ACHN (cell line): ENCODE measurements at regions not wholly inside any gene's neighbourhood (a gene's known extent, or its start where the extent isn't known, plus 50 kb on each side); places are given as distances from the start of the nearest gene placed in this dataset.

Source experiments
- DNase-seq: peaks from one replicate; pipeline ENCODE4 v3.0.0-alpha.2; 2015
- in situ Hi-C: cut with HindIII; loops from 2 replicates; pipeline ENCODE4 v1.10.0; 2017; ENCODE audit warnings: low sequenced_read_pairs, low pct_ligation_motif_present, low pct_unique_long_range_greater_than_20kb

DNA sequence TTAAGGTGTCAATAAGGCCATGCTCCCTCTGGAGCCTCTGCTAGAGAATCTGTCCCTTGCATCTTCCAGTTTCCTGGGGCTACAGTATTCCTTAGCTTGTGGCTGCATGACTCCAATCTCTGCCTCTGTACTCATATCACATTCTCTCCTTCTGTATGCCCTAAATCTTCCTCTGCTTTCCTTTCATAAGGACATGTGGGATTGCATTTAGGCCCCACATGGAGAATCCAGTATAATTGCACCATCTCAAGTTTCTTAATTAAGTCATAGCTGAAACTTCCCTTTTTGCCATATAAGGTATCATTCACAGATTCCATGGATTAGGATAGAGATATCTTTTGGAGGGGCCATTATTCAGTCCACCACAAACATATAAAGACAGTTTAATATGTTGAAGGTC lies 409.8 kb upstream of the TMCO5A start:
- in situ Hi-C loops, result no loop called here
- no peak for DNase-seq

DNA sequence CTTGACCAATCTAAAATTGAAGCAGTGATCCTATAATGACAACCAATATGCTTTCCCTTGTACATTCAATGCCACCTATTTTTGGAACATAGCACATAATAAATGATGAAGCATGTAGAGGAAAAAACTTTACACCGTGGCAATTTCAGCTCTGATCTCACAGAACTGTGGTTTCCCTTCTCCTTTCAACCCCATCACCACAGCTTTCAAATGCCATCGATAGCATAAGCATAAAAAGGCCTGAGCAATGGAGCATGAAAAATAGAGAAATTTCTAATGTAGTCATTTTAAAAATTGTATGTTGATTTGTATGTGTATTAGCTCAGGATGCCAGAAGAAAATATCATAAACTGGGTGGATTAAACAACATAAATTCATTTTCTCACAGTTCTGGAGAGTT lies 406.0 kb upstream of the TMCO5A start:
- in situ Hi-C loops, result no loop called here
- no peak for DNase-seq

DNA sequence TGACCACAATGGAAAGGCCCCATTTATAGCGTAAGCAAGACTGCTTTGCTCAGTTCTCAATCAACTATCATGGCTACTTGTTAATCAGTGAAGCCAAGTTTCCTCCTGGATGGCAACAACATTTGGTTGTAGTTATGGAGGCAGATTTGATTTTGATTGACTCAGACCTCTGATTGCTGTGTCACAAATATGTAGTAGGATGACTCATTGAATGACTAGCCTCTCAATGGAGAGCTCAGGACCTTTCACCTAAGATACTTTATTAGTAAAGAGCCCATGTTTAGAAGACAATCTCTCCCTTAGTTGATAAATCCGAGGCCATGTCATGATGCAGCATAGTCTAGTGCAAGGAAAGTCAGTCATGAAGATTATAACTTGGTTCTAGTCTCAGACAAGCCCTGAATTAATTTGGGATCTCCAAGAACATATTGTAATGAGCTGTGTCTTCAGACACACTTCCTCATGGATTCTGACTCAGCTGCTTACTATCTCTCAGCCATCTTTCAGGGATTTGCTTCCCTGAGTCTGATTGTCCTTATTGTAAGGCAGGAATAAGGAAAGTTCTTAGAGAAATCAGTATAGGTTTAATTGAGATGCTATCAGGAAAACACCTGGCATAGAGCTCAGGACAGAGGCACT lies 397.4 kb upstream of the TMCO5A start:
- DNase-seq, result no peak
- in situ Hi-C loops, result no loop called here

DNA sequence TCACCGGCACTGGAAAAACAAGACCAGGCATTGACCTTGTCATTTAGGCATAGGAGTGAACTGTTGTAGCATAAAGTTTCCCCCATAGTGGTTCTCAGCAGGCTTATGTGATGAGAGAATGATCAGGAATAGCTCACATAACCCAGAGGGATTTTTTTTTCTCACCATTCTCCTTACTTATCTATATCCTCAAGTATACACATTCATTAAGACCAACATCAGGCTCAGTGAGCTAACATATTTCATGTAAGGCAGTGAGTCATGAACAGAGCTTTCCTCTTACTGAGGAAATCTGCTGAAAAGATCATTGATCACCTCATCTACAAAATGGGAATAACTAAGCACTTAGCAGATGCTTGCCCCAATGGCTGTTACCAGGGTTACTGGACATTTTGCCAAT lies 396.6 kb upstream of the TMCO5A start:
- in situ Hi-C loops, result no loop called here
- DNase-seq, result no peak

DNA sequence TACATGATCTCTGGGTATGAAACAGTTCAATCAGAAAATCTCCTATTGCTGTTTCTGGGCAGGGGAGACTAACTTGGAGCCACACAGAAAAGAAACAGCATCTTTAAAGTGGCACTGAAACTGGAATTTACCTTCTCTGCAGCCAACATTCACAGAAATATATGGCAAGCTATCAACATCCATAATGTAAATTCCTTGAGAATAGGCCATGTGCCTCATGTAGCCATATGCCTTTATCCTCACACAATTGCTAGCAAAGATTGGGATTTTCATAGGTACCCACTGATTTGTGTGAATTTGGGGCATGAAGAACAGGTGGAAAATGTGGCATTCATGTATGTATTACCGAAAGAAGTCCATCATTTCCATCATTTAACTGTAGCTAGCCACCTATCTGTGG lies 386.3 kb upstream of the TMCO5A start:
- in situ Hi-C loops, result no loop called here
- no peak for DNase-seq

DNA sequence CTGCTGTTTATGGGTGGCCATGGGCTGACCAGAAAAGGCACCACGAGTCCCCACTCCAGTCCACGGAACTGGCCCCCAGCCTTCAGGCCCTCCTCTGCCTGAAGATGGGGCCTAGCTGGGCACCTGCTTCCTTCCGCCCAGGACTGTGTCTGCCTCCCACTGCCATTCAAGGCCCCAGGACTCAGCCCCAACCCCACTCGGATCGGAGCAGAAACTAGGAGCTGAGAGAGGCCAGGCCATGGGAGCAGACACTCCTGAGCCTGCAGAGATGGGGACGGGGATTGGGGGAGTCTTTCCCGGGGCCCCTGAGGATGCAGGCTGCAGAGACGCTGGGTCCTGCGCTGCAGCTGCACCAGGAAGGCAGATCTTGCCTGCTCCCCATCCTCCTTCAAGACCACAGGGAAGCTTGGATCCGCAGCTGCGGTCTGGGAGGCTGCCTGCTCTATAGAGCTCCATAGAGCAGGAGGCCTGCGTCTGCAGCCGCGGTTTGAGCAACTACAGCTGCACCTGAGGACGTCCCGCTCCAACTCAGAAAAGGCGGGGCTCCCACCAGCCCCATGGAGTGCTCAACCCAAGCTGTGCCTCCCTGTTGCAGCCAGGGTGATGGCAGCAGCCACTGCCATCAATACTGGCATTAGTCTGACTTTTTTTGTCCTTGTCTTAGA lies 383.9 kb upstream of the TMCO5A start:
- in situ Hi-C loops, result no loop called here
- no peak for DNase-seq

DNA sequence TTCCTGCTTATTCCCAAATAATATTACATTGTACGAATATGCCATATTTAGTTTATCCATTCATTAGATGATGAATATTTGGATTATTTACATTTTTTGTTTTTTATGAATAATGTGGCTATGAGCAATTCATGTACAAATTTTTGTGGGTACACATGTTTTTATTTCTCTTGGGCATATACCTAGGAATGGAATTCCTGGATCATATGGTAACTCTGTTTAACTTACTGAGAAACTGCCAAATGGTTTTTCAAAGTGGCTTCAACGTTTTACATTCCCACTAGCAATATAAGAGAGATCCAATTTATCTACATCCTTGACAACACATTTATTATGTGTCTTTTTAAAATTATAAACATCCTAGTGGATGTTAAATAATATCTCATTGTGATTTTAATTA lies 362.0 kb upstream of the TMCO5A start:
- no peak for DNase-seq
- in situ Hi-C loops, result no loop called here

DNA sequence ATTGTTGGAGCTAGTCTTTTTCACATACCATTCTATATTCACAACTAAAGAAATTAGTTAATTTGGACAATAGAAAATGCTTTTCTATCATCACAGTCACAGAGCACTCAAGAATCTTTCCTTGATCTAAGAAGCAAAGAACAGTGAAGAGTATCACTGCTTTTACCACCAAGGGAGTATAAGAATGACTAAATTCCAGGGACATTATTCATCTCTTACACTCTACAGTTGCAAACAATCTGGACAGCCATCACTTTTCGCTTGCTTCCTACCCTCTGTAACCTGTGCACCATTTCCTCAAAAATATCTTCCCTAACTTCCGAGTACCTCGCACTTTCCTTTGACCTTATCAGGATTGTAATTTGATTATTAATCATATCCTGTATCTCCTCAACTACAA lies 359.5 kb upstream of the TMCO5A start:
- in situ Hi-C loops, result no loop called here
- DNase-seq, result no peak

DNA sequence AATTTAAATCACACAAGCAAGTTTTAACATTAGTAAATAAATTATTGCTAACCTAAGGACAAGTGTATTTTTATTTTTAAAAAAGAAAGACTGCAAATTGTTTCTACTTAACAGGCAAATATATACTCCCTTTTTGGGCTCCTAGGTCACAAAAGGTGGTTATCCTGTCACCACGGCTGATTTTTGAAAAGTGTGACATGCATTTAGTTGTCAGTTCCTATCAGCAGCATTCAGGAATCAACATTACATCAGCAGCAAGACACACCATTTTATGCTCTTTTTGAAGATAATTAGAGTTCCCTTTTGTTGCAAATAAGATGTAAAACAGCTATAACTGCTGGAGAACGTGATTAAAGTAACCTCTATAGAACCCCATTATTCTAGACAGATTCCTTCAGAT lies 357.5 kb upstream of the TMCO5A start:
- in situ Hi-C loops, result no loop called here
- DNase-seq, result no peak

DNA sequence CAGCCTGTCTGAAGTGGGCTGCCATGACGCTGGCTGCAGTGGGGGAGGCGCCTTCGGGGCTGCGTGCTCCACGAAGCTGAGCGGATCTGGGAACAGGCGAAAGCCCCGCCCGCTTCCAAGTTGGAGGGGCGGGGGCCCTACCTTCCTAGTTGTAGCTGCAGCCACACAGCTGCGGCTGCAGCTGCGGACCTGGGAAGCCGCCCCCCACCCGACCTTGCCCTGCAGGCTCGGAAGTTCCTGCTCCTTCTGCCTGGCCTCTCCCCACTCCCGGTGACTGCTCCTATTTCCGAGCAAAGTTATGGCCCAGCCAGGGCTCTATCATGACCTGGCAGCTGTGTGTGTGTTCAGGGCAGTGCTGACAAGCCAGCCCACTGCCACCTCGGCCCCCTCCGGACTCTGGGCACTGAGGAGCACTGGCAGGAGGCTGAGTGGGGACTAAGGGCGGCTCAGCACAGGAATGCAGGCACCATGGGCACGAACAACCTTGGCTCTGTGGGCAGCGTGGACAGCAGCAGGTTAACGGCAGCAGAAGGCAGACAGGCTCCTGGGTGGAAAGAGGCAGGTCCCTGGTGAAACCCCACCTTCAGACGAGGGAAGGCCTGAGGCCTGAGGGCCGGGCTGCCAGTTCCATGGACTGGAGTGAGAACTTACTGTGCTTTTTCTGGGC lies 352.4 kb upstream of the TMCO5A start:
- in situ Hi-C loops, result no loop called here

DNA sequence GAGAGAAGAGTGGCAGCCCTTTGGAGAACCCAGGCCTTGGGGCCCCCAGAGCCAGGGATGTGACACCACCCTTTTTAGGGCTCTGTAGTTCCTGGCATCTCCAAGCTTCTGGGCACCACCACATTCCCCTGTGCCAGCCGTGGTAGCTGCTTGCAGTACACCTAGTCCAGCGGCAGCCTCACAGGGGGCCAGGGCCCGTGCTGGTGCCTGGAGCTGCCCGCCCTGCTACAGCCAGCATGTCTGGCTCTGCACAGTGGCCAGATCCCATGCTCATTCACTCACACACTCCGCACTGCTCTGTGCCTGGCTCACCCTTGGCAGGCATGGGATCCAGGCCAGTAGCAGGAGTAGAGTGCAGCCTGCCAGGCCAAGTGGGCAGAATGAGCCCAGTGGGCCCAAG lies 351.6 kb upstream of the TMCO5A start:
- in situ Hi-C loops, result no loop called here
- no peak for DNase-seq

More for the DNA sequence above, 352.4 kb upstream of the TMCO5A start:
- no peak for DNase-seq

DNA sequence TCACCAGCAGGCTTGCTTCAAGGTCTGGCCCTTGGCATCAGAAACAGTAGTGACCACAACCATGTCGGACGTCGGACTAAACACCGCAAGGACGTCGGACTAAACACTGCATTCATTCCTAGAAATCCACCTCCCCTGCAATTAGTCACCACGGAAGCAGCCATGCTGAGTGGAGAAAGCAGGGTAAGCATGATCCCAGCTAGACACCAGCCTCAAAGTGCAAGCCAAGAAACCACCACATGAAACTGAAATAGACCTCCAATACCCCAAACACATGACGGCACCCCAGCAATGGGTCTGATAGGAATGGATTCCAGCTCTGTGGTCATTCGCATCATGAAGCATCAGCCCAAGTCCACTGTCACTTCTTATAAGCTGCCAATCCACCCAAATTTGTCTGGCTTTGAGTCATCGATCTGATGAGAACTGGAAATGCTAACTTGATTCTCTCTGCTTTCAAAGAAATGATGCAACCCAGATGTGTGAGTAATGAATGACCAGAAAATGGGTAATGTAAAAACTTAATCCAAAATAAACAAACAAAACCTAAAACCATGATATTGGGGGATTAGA lies 348.3 kb upstream of the TMCO5A start:
- in situ Hi-C loops, result no loop called here
- no peak for DNase-seq

DNA sequence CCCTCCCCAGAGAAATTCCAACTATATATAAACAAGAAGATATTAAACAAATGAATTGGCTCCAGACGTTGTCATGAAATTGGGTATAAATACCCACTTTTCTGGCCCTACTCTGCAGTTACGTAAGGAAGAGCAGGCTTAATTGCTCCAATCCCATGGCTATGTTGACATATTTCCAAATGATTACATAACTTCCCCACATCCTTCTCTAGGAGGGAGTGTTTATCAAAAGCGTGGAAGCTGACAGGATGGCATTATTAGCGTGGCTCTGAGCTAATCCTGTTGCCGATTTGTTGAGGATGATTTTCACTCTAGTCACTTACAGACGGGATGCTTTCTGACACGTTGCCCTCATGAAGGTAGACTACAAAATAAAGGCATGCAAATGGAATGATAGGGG lies 347.5 kb upstream of the TMCO5A start:
- in situ Hi-C loops, result no loop called here

DNA sequence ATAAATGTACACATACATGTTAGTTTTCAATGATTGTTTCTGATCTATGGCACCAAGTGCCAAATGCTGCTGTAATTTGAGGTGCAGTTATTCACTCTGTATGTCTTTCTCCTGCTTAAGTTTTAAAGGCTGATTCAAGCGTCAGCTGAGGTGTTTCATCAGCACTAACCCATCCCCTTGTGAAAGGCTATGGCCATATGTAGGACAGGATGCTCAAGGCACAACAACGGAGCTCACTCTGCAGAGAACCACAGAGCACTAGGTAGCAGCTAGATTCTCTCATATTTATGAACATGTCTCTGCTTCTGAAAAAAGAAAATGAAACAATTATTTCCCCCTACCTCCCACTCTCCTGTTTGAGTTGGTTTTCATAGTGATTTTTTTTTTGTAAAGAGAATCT lies 340.0 kb upstream of the TMCO5A start:
- DNase-seq, result no peak
- in situ Hi-C loops, result no loop called here

More for the DNA sequence above, 347.5 kb upstream of the TMCO5A start:
- no peak for DNase-seq

DNA sequence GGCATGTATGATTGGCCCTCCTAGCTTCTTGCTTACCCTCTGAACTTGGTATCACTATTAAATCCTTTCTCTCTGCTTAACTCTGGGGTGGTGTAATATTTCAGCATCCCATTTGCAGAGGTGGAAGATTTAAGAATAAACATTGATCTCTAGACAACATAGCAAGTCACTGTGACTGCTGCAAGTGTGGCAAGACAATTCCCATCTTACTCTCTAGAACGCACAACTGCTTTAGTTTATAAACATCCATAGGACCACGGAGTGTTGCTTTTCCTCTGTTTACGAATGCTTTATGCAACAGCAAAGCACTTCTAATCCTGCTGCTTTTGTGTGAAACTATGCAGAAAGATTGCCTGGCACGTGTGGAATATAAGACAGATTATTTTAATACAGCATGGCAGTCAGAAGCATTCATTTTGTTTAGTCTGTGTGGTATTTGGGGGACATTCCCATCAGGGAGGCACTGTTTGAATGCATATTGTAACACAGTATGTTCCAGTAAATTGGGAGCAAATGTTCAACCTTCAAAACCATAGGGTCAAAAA lies 338.9 kb upstream of the TMCO5A start:
- no peak for DNase-seq
- in situ Hi-C loops, result no loop called here

DNA sequence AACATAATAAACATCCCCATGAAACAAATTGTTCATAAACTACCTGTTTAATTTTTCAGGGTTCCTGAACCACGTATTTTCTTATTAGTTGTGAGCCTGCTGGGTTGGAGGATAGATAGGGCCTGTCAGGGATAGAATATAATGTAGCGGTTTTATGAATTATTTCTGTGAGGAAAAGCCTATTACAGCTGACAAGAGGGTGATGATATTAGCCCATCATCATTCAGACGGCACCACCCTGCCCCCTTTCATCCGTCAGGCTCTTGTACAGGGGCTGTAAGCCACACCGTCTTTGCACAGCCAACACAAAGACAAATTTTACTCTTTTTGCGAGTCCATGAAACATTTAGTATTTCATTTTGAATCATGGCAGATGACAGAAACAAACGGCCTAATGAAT lies 335.3 kb upstream of the TMCO5A start:
- DNase-seq, result no peak
- in situ Hi-C loops, result no loop called here

DNA sequence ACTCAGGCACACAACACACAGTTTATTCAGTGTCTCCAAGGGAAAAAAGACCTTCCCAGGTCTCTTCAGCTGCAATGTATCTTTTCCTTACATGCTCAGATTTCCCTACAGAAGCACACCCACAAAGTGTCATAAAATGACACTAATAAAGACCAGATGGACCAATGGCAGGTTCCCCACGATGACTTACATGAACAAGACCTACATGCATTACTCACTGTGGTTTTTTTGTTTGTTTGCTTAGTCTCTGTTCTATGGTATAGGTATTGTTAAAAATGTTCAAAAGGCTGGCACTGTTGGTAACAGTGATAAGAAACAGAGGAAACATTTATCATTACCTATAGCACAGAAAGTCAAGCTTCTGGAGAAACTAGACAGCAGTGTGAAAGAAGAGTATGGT lies 318.2 kb upstream of the TMCO5A start:
- no peak for DNase-seq
- in situ Hi-C loops, result no loop called here

DNA sequence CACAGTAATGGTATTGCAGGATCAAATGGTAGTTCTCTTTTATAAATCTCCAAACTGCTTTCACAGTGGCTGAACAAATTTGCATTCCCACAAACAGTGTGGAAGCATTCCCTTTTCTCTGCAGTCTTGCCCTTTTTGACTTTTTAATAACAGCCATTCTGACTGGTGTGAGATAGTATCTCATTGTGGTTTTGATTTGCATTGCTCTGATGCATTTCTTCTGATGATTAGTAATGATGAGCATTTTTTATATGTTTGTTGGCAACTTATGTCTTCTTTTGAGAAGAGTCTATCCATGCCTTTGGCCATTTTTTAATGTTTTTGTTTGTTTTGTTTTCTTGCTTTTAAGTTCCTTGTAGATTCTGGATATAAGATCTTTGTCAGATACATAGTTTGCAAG lies 316.1 kb upstream of the TMCO5A start:
- DNase-seq, result no peak

DNA sequence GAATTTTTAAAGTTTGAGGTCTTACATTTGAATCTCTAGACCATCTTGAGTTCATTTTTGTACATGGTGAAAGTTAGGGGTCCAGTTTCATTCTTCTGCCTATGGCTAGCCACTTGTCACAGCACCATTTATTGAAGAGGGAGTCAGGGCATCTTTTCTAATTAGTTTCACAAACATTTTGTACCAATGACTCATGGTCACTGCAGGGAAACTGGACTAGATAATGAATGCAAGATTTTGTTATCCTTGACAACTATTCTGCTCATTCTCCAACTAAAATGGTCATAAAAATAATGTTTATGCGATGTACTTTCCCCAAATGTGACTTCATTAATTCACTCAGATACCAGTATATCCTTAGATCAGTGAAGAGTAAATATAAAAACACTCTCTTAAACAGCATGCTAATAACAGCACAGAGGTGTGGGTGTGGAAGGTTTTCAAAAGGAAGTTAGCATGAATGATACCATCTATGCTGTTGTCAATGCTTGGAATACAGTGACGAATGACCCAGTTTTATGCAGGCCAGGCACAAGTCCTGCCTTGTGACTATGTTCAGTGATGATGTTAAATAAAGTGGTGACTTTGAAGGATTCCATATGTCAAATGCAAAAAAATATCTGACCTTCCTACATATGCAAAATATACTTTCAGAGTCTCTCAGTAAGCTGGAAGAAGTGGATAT lies 314.9 kb upstream of the TMCO5A start:
- in situ Hi-C loops, result no loop called here
- no peak for DNase-seq

More for the DNA sequence above, 316.1 kb upstream of the TMCO5A start:
- in situ Hi-C loops, result no loop called here
